ENCODE measurements at regions not wholly inside any gene's neighbourhood (a gene's known extent, or its start where the extent isn't known, plus 50 kb on each side); places are given as distances from the start of the nearest gene placed in this dataset.
"Not testable (repeated sequence)": the region's sequence is repeated elsewhere in the genome, so short reads cannot be mapped to it uniquely, and the experiment has no call there.

DNA sequence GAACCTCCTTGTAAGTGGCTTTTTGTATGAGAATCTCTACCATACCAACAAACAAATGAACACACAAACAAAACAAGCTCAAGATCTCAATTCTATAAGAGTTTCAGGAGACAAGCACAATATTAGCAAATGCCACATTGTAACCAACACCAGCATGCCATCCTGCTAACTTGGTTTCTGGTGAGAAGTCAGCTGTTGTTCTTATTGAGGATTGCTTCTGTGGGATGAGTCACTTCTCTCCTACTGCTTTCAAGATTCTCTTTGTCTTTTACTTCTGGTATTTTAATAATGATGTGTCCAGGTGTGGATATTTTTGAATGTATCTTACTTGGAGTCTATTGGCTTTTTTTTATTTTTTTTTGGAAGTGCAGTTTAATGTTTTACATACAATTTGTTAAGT lies 131.7 kb downstream of the BCL2L11 start:
- Histone ChIP-seq H3K27me3 (ENCODE audit: control insufficient read depth, insufficient read depth, low read length) (no peaks in the 10 kb centered on the region), H3K79me2 (ENCODE audit: control insufficient read depth, insufficient read depth, low read length) (peaks cover 12% of the 10 kb centered on the region), H3K4me2 (ENCODE audit: extremely low read depth, insufficient read depth, low read length) (no peak overlapping the region), H3K9ac (ENCODE audit: insufficient read depth, low read length) (no peak overlapping the region), H3K4me3 (replicated peaks in 1 of 4; ENCODE audit: control extremely low read depth in 1 of 4, insufficient read depth in 1 of 4, low read depth in 3 of 4, low read length in 4 of 4) (no peak overlapping the region), H3K36me3 (ENCODE audit: control insufficient read depth, insufficient read depth, low read length) (peaks cover 3% of the 10 kb centered on the region), H2AFZ (ENCODE audit: low read length) (no peak overlapping the region), H4K20me1 (ENCODE audit: control insufficient read depth, extremely low read depth, insufficient read depth, low read length) (no peaks in the 10 kb centered on the region), H3K9me3 (ENCODE audit: control insufficient read depth, insufficient read depth, low read depth, low read length) (no peaks in the 10 kb centered on the region), H3K27ac (ENCODE audit: insufficient read depth, low read length) (no peak overlapping the region), H3K4me1 (ENCODE audit: control insufficient read depth, extremely low read depth, insufficient read depth, low read length) (no peaks in the 10 kb centered on the region)
- TF ChIP-seq EZH2 (IDR thresholded peaks at IDR 0.05; ENCODE audit: low read length, missing control alignments), result no peak
- peak in 1 of 2 donors; percentile 38 for DNase-seq (ENCODE audit: low read depth in 2 of 2)

DNA sequence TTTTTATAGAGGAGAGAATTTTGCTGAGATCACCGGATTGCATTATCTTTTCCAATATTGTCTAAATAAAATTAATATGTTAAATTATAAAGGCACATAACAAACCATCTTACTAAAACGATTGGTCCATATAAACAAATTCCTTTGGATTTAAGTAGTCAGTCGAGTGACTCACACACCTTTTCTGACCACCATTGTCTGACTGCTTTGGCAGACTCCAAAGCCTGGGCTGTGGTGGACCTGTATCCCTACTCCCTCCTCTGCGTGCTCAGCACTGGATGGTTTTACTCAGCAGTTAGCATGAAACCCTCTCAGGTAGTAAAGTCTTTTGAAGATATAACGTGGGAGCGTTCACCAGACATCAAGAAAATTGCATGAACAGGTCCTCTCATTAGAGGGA lies 134.2 kb downstream of the BCL2L11 start:
- not testable (repeated sequence) for H3K4me2 ChIP-seq (ENCODE audit: extremely low read depth, insufficient read depth, low read length); H3K4me3 ChIP-seq (replicated peaks in 1 of 4; ENCODE audit: control extremely low read depth in 1 of 4, insufficient read depth in 1 of 4, low read depth in 3 of 4, low read length in 4 of 4); H2AFZ ChIP-seq (ENCODE audit: low read length); H4K20me1 ChIP-seq (ENCODE audit: control insufficient read depth, extremely low read depth, insufficient read depth, low read length); H3K36me3 ChIP-seq (ENCODE audit: control insufficient read depth, insufficient read depth, low read length); H3K9me3 ChIP-seq (ENCODE audit: control insufficient read depth, insufficient read depth, low read depth, low read length); H3K27ac ChIP-seq (ENCODE audit: insufficient read depth, low read length); H3K27me3 ChIP-seq (ENCODE audit: control insufficient read depth, insufficient read depth, low read length); H3K4me1 ChIP-seq (ENCODE audit: control insufficient read depth, extremely low read depth, insufficient read depth, low read length); H3K9ac ChIP-seq (ENCODE audit: insufficient read depth, low read length)
- DNase-seq (ENCODE audit: low read depth in 2 of 2), result peak; percentile 21 to 51
- H3K79me2 ChIP-seq (ENCODE audit: control insufficient read depth, insufficient read depth, low read length), result peaks cover 12% of the 10 kb centered on the region

DNA sequence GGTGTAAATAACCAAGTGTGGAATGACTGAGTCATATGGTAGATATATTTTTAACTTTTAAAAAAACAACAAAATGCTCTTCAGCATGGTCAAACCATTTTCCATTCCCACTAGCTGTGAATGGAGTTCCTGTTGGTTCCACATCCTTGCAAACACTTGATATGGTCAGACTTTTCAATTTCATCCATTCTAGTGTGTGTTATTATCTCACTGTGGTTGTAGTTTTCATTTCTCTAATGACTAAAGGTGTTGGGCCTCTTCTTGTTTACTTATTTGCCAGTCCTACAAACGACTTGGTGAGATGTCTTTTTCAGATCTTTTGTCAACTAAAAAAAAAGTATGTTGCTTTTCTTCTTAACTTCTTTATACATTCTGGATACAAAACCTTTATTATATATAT lies 135.9 kb downstream of the BCL2L11 start:
- H3K4me2 ChIP-seq (ENCODE audit: extremely low read depth, insufficient read depth, low read length); DNase-seq (ENCODE audit: low read depth in 2 of 2); H3K4me3 ChIP-seq (replicated peaks in 1 of 4; ENCODE audit: control extremely low read depth in 1 of 4, insufficient read depth in 1 of 4, low read depth in 3 of 4, low read length in 4 of 4); H3K36me3 ChIP-seq (ENCODE audit: control insufficient read depth, insufficient read depth, low read length); H2AFZ ChIP-seq (ENCODE audit: low read length); H3K4me1 ChIP-seq (ENCODE audit: control insufficient read depth, extremely low read depth, insufficient read depth, low read length); H3K79me2 ChIP-seq (ENCODE audit: control insufficient read depth, insufficient read depth, low read length); H4K20me1 ChIP-seq (ENCODE audit: control insufficient read depth, extremely low read depth, insufficient read depth, low read length); H3K27ac ChIP-seq (ENCODE audit: insufficient read depth, low read length); H3K27me3 ChIP-seq (ENCODE audit: control insufficient read depth, insufficient read depth, low read length); H3K9me3 ChIP-seq (ENCODE audit: control insufficient read depth, insufficient read depth, low read depth, low read length); H3K9ac ChIP-seq (ENCODE audit: insufficient read depth, low read length): not testable (repeated sequence)

DNA sequence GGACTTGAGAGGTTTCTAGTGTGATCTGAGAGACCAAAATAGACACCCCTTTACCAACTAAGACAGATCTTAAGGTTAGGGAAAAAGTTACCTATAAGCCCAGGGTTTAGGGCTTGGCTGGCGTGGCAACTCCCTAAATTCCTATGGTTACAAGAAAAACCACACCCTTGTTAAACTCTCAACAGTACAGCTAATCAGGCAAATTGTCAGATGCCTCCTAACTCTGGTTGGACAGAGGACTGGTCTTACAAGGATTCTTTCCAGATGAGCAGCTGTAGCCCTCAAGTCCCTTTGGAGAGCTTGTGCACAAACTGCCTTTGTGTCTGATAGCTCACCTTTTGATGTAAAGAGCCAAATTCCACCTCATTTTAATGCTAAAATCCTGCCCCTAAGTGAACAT lies 136.9 kb downstream of the BCL2L11 start:
- not testable (repeated sequence) for H3K27ac ChIP-seq (ENCODE audit: insufficient read depth, low read length); H2AFZ ChIP-seq (ENCODE audit: low read length); H3K9ac ChIP-seq (ENCODE audit: insufficient read depth, low read length); H3K79me2 ChIP-seq (ENCODE audit: control insufficient read depth, insufficient read depth, low read length); DNase-seq (ENCODE audit: low read depth in 2 of 2); H3K36me3 ChIP-seq (ENCODE audit: control insufficient read depth, insufficient read depth, low read length); H3K4me3 ChIP-seq (replicated peaks in 1 of 4; ENCODE audit: control extremely low read depth in 1 of 4, insufficient read depth in 1 of 4, low read depth in 3 of 4, low read length in 4 of 4); H3K4me2 ChIP-seq (ENCODE audit: extremely low read depth, insufficient read depth, low read length); H3K9me3 ChIP-seq (ENCODE audit: control insufficient read depth, insufficient read depth, low read depth, low read length); H3K27me3 ChIP-seq (ENCODE audit: control insufficient read depth, insufficient read depth, low read length); H4K20me1 ChIP-seq (ENCODE audit: control insufficient read depth, extremely low read depth, insufficient read depth, low read length); H3K4me1 ChIP-seq (ENCODE audit: control insufficient read depth, extremely low read depth, insufficient read depth, low read length)

DNA sequence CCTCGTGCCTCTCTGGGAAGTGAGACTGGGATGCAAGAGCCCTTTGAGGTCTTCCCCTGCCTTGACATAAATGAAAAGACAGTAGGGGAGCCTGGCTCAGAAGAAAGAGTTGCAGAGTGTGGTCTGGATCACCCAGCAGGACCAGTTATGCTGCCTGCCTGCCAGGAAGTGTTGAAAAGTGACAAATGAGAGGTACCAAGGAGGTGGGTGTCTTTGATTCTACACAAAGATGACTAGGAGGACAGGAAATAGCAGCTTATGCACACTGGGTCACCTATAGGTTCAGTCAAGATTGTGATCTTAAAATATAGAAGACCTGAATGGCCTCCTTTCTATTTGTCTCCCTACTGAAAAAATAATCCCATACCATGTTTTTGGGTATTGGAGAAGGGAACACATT lies 137.6 kb downstream of the BCL2L11 start:
- not testable (repeated sequence) for H3K79me2 ChIP-seq (ENCODE audit: control insufficient read depth, insufficient read depth, low read length); H3K4me3 ChIP-seq (replicated peaks in 1 of 4; ENCODE audit: control extremely low read depth in 1 of 4, insufficient read depth in 1 of 4, low read depth in 3 of 4, low read length in 4 of 4); H3K36me3 ChIP-seq (ENCODE audit: control insufficient read depth, insufficient read depth, low read length); H3K9ac ChIP-seq (ENCODE audit: insufficient read depth, low read length); DNase-seq (ENCODE audit: low read depth in 2 of 2); H3K27me3 ChIP-seq (ENCODE audit: control insufficient read depth, insufficient read depth, low read length); H3K27ac ChIP-seq (ENCODE audit: insufficient read depth, low read length); H4K20me1 ChIP-seq (ENCODE audit: control insufficient read depth, extremely low read depth, insufficient read depth, low read length); H3K4me1 ChIP-seq (ENCODE audit: control insufficient read depth, extremely low read depth, insufficient read depth, low read length); H3K4me2 ChIP-seq (ENCODE audit: extremely low read depth, insufficient read depth, low read length); H3K9me3 ChIP-seq (ENCODE audit: control insufficient read depth, insufficient read depth, low read depth, low read length); H2AFZ ChIP-seq (ENCODE audit: low read length)

DNA sequence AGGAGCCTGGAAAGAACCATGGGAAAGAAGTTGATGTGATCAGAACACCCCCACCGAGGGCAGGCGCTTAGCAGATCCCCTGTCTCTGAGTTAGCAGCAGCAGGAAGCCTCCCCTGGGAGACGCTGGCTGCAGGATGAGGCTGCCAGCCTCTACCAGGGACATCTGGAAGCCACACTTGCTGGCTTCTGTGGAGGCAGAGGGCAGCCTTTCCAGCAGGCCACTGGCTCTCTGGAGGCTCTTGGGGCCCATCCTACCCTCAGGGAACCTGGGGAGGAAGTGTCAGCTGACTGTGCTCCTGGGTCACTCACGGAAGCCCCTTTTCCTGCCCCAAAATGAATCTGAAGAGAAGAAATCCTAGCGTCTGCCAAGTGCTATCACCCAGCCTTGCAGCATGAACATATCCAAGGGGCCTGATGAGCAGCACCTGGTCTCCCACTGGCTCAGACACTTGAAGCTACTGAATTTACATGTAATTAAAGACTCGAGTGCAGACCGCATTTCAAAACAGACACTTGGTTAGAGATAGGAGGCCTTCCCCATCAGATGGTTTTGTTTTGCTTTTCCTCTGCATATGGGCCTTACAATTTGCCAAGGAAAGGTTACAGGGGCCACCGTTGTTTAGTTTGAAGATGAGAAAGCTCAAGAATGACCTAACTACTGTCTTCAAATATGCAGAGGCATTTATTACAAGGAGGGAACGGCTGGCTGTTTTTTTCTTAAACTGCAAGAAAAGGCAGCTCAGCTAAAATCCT lies 142.1 kb downstream of the BCL2L11 start:
- H3K79me2 ChIP-seq (ENCODE audit: control insufficient read depth, insufficient read depth, low read length); H3K4me2 ChIP-seq (ENCODE audit: extremely low read depth, insufficient read depth, low read length); H3K4me1 ChIP-seq (ENCODE audit: control insufficient read depth, extremely low read depth, insufficient read depth, low read length); H3K9ac ChIP-seq (ENCODE audit: insufficient read depth, low read length); H3K27me3 ChIP-seq (ENCODE audit: control insufficient read depth, insufficient read depth, low read length); H2AFZ ChIP-seq (ENCODE audit: low read length); H3K27ac ChIP-seq (ENCODE audit: insufficient read depth, low read length); H3K9me3 ChIP-seq (ENCODE audit: control insufficient read depth, insufficient read depth, low read depth, low read length); H4K20me1 ChIP-seq (ENCODE audit: control insufficient read depth, extremely low read depth, insufficient read depth, low read length); H3K36me3 ChIP-seq (ENCODE audit: control insufficient read depth, insufficient read depth, low read length); H3K4me3 ChIP-seq (replicated peaks in 1 of 4; ENCODE audit: control extremely low read depth in 1 of 4, insufficient read depth in 1 of 4, low read depth in 3 of 4, low read length in 4 of 4): not testable (repeated sequence)
- peak in 1 of 2 donors; percentile 20 for DNase-seq (ENCODE audit: low read depth in 2 of 2)
